ENCODE measurements at regions not wholly inside any gene's neighbourhood (a gene's known extent, or its start where the extent isn't known, plus 50 kb on each side); places are given as distances from the start of the nearest gene placed in this dataset.

DNA sequence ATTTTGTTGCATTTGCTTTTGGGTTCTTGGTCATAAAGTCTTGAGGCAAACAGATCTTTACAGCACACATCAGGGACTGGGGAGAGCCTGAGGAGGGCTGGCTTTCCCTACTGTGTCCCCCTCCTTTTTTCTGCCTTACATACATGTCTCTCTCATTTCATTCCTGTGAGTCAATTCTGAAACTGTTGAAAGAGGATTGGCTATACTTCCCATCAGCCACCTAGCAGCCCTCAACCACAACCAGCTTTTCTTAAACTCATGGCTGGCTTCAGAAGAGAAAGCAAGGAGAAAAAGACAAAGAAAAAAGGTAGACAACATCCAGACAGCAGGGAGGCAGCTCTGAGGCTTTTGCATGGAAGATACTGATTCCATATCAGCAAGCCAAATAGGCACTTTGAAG is 374.8 kb upstream of the KIF2A start:
- TF ChIP-seq, protein P1, sequence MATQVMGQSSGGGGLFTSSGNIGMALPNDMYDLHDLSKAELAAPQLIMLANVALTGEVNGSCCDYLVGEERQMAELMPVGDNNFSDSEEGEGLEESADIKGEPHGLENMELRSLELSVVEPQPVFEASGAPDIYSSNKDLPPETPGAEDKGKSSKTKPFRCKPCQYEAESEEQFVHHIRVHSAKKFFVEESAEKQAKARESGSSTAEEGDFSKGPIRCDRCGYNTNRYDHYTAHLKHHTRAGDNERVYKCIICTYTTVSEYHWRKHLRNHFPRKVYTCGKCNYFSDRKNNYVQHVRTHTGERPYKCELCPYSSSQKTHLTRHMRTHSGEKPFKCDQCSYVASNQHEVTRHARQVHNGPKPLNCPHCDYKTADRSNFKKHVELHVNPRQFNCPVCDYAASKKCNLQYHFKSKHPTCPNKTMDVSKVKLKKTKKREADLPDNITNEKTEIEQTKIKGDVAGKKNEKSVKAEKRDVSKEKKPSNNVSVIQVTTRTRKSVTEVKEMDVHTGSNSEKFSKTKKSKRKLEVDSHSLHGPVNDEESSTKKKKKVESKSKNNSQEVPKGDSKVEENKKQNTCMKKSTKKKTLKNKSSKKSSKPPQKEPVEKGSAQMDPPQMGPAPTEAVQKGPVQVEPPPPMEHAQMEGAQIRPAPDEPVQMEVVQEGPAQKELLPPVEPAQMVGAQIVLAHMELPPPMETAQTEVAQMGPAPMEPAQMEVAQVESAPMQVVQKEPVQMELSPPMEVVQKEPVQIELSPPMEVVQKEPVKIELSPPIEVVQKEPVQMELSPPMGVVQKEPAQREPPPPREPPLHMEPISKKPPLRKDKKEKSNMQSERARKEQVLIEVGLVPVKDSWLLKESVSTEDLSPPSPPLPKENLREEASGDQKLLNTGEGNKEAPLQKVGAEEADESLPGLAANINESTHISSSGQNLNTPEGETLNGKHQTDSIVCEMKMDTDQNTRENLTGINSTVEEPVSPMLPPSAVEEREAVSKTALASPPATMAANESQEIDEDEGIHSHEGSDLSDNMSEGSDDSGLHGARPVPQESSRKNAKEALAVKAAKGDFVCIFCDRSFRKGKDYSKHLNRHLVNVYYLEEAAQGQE (IDR thresholded peaks at IDR 0.05; ENCODE audit: insufficient read depth in 1 of 2, low read depth in 2 of 2, low read length in 2 of 2) = no peak
- TF ChIP-seq TAF1 (IDR thresholded peaks at IDR 0.05; ENCODE audit: borderline replicate concordance, insufficient read depth, low read length) (no peak), SIN3A (IDR thresholded peaks at IDR 0.05; ENCODE audit: borderline replicate concordance, insufficient read depth, low read length) (no peak), POLR2AphosphoS5 (IDR thresholded peaks at IDR 0.05; ENCODE audit: low read depth, low read length) (no peak), FOXP2 (optimal IDR thresholded peaks at IDR 0.05; ENCODE audit: borderline replicate concordance, extremely low read depth, extremely low read length, insufficient read depth) (no peak)

All from PFSK-1 (cell line).